ENCODE measurements at regions not wholly inside any gene's neighbourhood (a gene's known extent, or its start where the extent isn't known, plus 50 kb on each side); places are given as distances from the start of the nearest gene placed in this dataset.
"Not testable (repeated sequence)": the region's sequence is repeated elsewhere in the genome, so short reads cannot be mapped to it uniquely, and the experiment has no call there.

DNA sequence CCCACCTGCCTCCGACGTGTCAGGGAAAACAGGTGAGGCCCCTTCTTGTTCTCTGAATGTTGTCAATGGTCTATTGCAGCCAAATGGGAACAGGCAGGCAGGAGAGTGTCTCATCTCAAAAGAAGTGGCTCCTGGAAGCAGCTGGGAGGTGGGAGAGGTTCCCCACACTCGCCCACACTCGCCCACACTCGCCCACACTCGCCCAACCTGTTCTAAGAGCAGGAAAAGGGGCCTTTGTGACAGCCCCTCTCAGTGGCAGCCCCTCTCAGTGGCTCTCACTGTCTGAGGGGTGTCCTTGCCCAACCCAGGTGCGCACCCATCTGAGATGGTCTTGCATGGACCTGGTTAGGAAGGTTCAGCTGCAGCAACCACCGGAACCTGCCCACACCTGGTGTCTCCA is 162.2 kb downstream of the LMLN start:
- TF ChIP-seq, protein P1, sequence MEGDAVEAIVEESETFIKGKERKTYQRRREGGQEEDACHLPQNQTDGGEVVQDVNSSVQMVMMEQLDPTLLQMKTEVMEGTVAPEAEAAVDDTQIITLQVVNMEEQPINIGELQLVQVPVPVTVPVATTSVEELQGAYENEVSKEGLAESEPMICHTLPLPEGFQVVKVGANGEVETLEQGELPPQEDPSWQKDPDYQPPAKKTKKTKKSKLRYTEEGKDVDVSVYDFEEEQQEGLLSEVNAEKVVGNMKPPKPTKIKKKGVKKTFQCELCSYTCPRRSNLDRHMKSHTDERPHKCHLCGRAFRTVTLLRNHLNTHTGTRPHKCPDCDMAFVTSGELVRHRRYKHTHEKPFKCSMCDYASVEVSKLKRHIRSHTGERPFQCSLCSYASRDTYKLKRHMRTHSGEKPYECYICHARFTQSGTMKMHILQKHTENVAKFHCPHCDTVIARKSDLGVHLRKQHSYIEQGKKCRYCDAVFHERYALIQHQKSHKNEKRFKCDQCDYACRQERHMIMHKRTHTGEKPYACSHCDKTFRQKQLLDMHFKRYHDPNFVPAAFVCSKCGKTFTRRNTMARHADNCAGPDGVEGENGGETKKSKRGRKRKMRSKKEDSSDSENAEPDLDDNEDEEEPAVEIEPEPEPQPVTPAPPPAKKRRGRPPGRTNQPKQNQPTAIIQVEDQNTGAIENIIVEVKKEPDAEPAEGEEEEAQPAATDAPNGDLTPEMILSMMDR (IDR thresholded peaks at IDR 0.05): not testable (repeated sequence)
- not testable (repeated sequence) for TF ChIP-seq POLR2A (IDR thresholded peaks at IDR 0.05)
